ENCODE measurements at regions not wholly inside any gene's neighbourhood (a gene's known extent, or its start where the extent isn't known, plus 50 kb on each side); places are given as distances from the start of the nearest gene placed in this dataset.

- TF ChIP-seq, protein P1, sequence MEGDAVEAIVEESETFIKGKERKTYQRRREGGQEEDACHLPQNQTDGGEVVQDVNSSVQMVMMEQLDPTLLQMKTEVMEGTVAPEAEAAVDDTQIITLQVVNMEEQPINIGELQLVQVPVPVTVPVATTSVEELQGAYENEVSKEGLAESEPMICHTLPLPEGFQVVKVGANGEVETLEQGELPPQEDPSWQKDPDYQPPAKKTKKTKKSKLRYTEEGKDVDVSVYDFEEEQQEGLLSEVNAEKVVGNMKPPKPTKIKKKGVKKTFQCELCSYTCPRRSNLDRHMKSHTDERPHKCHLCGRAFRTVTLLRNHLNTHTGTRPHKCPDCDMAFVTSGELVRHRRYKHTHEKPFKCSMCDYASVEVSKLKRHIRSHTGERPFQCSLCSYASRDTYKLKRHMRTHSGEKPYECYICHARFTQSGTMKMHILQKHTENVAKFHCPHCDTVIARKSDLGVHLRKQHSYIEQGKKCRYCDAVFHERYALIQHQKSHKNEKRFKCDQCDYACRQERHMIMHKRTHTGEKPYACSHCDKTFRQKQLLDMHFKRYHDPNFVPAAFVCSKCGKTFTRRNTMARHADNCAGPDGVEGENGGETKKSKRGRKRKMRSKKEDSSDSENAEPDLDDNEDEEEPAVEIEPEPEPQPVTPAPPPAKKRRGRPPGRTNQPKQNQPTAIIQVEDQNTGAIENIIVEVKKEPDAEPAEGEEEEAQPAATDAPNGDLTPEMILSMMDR (IDR thresholded peaks at IDR 0.05): no peak
- TF ChIP-seq POLR2A (IDR thresholded peaks at IDR 0.05): no peak
Observed at GRCh38 chr9:89780959-89781358, 176.1 kb downstream of the GADD45G start.
